ENCODE measurements at regions not wholly inside any gene's neighbourhood (a gene's known extent, or its start where the extent isn't known, plus 50 kb on each side); places are given as distances from the start of the nearest gene placed in this dataset.

DNA sequence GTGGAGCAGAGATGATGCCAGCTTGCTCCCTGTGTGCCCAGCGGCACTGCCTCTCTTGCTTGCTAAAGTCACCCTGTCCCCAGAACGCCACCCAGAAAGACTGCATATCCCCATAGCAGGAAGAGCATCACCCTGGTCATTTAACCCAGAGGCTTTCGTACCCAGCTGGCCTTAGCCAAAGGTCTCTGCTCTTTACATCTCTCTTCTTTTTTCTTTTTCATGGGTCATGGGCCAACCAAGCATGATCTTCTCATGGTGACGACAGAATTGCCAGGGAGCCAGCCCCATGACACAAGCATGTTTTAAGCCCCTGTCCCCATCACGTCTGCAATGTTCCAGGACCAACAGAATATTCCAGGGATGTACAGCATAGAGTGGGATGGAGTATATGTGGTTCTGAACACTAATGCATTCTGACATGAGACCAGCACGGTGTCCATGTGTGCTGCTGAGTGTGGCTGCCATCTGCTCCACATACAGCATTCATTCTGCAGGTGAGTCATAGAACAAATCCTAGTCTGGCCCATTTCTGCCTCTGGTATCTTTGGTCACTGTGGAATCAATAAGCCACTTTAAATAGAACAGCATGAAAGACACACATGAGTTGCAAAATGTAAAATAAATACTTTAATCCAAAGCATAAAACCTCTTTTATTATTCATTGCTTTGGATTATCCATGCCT lies 203.0 kb downstream of the MED10 start:
- Histone ChIP-seq H3K4me3 (ENCODE audit: low read depth, low read length) (no peak overlapping the region), H3K36me3 (ENCODE audit: control insufficient read depth in 2 of 2, insufficient read depth in 1 of 2, low read length in 2 of 2) (no peaks in the 10 kb centered on the region), H3K4me1 (ENCODE audit: control insufficient read depth, insufficient read depth, low read length) (no peaks in the 10 kb centered on the region), H3K27ac (ENCODE audit: extremely low read depth, low read depth, low read length) (no peak overlapping the region), H3K9me3 (ENCODE audit: control insufficient read depth, insufficient read depth, low read depth, low read length) (no peaks in the 10 kb centered on the region)
- ChIA-PET CTCF (interaction anchor here (0.6 kb wide), 1 partner anchor 30 kb away, joined by 3 read pairs; no protein-coding TSS in a partner anchor), POLR2A (no interaction called here)
- TF ChIP-seq ZNF391 (tag by site-specific recombination; IDR thresholded peaks at IDR 0.05; ENCODE audit: borderline replicate concordance, low read depth) (no peak), ZSCAN23 (tag by site-specific recombination; IDR thresholded peaks at IDR 0.05) (no peak), ZNF747 (tag by site-specific recombination; IDR thresholded peaks at IDR 0.05) (no peak), ZBTB21 (tag by site-specific recombination; IDR thresholded peaks at IDR 0.05) (no peak), ZNF621 (tag by site-specific recombination; IDR thresholded peaks at IDR 0.05) (no peak), ZNF76 (tag by site-specific recombination; IDR thresholded peaks at IDR 0.05; ENCODE audit: borderline replicate concordance, low read depth) (no peak), ZNF423 (tag by site-specific recombination; IDR thresholded peaks at IDR 0.05) (no peak), ZNF707 (tag by site-specific recombination; IDR thresholded peaks at IDR 0.05) (no peak), ZNF19 (tag by site-specific recombination; IDR thresholded peaks at IDR 0.05; ENCODE audit: low read depth) (no peak), ZNF624 (tag by site-specific recombination; IDR thresholded peaks at IDR 0.05) (no peak), ZNF510 (tag by site-specific recombination; IDR thresholded peaks at IDR 0.05; ENCODE audit: insufficient replicate concordance) (no peak), GFI1B (tag by site-specific recombination; IDR thresholded peaks at IDR 0.05) (no peak), ZNF211 (tag by site-specific recombination; IDR thresholded peaks at IDR 0.05; ENCODE audit: low read depth) (no peak), ZBTB48 (tag by site-specific recombination; IDR thresholded peaks at IDR 0.05) (no peak)

DNA sequence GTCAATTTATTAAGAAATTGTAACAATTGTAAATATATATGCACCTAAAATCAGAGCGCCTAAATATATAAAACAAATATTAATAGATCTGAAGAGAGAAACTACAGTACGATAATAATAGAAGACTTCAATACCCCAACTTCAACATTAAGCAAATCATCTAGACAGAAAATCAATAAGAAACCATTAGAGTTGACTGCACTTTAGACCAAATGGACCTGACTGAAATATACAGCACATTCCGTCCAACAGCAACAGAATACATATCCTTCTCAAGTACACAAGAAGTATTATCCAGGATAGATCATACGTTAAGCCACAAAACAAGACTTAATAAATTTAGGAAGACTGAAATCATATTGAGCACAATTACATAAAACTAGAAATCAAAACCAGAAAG lies 208.7 kb downstream of the MED10 start:
- Histone ChIP-seq H3K4me3 (ENCODE audit: low read depth, low read length) (no peak overlapping the region), H3K27ac (ENCODE audit: extremely low read depth, low read depth, low read length) (no peak overlapping the region), H3K36me3 (ENCODE audit: control insufficient read depth in 2 of 2, insufficient read depth in 1 of 2, low read length in 2 of 2) (no peaks in the 10 kb centered on the region), H3K4me1 (ENCODE audit: control insufficient read depth, insufficient read depth, low read length) (no peaks in the 10 kb centered on the region), H3K9me3 (ENCODE audit: control insufficient read depth, insufficient read depth, low read depth, low read length) (no peaks in the 10 kb centered on the region)
- ChIA-PET CTCF (no interaction called here), POLR2A (no interaction called here)
- TF ChIP-seq, protein P1, sequence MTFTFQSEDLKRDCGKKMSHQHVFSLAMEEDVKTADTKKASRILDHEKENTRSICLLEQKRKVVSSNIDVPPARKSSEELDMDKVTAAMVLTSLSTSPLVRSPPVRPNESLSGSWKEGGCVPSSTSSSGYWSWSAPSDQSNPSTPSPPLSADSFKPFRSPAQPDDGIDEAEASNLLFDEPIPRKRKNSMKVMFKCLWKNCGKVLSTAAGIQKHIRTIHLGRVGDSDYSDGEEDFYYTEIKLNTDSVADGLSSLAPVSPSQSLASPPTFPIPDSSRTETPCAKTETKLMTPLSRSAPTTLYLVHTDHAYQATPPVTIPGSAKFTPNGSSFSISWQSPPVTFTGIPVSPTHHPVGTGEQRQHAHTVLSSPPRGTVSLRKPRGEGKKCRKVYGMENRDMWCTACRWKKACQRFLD (tag by site-specific recombination; IDR thresholded peaks at IDR 0.05), result no peak
- TF ChIP-seq, protein P2, sequence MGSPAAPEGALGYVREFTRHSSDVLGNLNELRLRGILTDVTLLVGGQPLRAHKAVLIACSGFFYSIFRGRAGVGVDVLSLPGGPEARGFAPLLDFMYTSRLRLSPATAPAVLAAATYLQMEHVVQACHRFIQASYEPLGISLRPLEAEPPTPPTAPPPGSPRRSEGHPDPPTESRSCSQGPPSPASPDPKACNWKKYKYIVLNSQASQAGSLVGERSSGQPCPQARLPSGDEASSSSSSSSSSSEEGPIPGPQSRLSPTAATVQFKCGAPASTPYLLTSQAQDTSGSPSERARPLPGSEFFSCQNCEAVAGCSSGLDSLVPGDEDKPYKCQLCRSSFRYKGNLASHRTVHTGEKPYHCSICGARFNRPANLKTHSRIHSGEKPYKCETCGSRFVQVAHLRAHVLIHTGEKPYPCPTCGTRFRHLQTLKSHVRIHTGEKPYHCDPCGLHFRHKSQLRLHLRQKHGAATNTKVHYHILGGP (tag by site-specific recombination; IDR thresholded peaks at IDR 0.05), result no peak
- TF ChIP-seq ZBTB21 (tag by site-specific recombination; IDR thresholded peaks at IDR 0.05) (no peak), ZNF302 (tag by site-specific recombination; IDR thresholded peaks at IDR 0.05; ENCODE audit: low read depth) (no peak), ZNF660 (tag by site-specific recombination; IDR thresholded peaks at IDR 0.05) (no peak), ZBTB7A (tag by site-specific recombination; IDR thresholded peaks at IDR 0.05; ENCODE audit: low read depth) (no peak), ZNF311 (tag by site-specific recombination; IDR thresholded peaks at IDR 0.05; ENCODE audit: borderline replicate concordance) (no peak), ZNF629 (tag by site-specific recombination; IDR thresholded peaks at IDR 0.05) (no peak)
- TF ChIP-seq, protein P3, sequence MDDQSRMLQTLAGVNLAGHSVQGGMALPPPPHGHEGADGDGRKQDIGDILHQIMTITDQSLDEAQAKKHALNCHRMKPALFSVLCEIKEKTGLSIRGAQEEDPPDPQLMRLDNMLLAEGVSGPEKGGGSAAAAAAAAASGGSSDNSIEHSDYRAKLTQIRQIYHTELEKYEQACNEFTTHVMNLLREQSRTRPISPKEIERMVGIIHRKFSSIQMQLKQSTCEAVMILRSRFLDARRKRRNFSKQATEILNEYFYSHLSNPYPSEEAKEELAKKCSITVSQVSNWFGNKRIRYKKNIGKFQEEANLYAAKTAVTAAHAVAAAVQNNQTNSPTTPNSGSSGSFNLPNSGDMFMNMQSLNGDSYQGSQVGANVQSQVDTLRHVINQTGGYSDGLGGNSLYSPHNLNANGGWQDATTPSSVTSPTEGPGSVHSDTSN (CRISPR knock-in tag; IDR thresholded peaks at IDR 0.05), result no peak
- TF ChIP-seq, protein P4, sequence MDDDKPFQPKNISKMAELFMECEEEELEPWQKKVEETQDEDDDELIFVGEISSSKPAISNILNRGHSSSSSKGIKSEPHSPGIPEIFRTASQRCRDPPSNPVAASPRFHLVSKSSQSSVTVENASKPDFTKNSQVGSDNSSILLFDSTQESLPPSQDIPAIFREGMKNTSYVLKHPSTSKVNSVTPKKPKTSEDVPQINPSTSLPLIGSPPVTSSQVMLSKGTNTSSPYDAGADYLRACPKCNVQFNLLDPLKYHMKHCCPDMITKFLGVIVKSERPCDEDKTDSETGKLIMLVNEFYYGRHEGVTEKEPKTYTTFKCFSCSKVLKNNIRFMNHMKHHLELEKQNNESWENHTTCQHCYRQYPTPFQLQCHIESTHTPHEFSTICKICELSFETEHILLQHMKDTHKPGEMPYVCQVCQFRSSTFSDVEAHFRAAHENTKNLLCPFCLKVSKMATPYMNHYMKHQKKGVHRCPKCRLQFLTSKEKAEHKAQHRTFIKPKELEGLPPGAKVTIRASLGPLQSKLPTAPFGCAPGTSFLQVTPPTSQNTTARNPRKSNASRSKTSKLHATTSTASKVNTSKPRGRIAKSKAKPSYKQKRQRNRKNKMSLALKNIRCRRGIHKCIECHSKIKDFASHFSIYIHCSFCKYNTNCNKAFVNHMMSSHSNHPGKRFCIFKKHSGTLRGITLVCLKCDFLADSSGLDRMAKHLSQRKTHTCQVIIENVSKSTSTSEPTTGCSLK (tag by site-specific recombination; IDR thresholded peaks at IDR 0.05), result no peak
- TF ChIP-seq, protein P5, sequence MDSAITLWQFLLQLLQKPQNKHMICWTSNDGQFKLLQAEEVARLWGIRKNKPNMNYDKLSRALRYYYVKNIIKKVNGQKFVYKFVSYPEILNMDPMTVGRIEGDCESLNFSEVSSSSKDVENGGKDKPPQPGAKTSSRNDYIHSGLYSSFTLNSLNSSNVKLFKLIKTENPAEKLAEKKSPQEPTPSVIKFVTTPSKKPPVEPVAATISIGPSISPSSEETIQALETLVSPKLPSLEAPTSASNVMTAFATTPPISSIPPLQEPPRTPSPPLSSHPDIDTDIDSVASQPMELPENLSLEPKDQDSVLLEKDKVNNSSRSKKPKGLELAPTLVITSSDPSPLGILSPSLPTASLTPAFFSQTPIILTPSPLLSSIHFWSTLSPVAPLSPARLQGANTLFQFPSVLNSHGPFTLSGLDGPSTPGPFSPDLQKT (IDR thresholded peaks at IDR 0.05; ENCODE audit: borderline replicate concordance, low read depth, low read length), result no peak
- TF ChIP-seq, protein P6, sequence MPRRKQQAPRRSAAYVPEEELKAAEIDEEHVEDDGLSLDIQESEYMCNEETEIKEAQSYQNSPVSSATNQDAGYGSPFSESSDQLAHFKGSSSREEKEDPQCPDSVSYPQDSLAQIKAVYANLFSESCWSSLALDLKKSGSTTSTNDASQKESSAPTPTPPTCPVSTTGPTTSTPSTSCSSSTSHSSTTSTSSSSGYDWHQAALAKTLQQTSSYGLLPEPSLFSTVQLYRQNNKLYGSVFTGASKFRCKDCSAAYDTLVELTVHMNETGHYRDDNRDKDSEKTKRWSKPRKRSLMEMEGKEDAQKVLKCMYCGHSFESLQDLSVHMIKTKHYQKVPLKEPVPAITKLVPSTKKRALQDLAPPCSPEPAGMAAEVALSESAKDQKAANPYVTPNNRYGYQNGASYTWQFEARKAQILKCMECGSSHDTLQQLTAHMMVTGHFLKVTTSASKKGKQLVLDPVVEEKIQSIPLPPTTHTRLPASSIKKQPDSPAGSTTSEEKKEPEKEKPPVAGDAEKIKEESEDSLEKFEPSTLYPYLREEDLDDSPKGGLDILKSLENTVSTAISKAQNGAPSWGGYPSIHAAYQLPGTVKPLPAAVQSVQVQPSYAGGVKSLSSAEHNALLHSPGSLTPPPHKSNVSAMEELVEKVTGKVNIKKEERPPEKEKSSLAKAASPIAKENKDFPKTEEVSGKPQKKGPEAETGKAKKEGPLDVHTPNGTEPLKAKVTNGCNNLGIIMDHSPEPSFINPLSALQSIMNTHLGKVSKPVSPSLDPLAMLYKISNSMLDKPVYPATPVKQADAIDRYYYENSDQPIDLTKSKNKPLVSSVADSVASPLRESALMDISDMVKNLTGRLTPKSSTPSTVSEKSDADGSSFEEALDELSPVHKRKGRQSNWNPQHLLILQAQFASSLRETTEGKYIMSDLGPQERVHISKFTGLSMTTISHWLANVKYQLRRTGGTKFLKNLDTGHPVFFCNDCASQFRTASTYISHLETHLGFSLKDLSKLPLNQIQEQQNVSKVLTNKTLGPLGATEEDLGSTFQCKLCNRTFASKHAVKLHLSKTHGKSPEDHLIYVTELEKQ (tag by site-specific recombination; IDR thresholded peaks at IDR 0.05; ENCODE audit: borderline replicate concordance), result no peak
